ENCODE measurements at regions not wholly inside any gene's neighbourhood (a gene's known extent, or its start where the extent isn't known, plus 50 kb on each side); places are given as distances from the start of the nearest gene placed in this dataset.

DNA sequence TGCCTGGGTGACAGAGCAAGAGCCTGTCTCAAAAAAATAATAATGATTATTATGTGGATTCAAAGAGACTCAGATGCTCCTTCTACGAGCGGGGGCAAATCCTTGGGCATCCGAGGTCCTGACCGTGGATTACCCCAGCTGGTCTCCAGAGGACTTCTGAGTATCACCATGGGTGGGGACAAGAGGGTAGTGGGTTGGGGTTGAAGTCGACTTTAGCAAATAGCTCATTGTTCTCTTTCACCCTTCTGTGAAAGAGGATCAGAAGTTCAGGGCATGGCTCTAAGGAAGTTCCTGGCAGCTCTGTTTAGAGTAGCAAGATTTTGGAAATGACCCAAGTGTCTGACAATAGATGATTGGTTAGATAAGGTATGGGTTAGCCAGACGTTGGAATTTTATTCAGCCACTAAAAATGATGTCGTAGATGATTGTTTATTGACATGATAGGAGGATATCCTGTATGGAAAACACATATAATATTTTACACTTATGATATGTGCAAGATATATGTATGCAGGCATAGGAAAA is 59.0 kb upstream of the SPRED2 start:
- H3K9me3 ChIP-seq, result no peaks in the 10 kb centered on the region
- H3K4me3 ChIP-seq, result no peak overlapping the region
- no peaks in the 10 kb centered on the region for H3K27me3 ChIP-seq
- no peaks in the 10 kb centered on the region for H3K36me3 ChIP-seq
- DNase-seq, result peak; percentile 3

DNA sequence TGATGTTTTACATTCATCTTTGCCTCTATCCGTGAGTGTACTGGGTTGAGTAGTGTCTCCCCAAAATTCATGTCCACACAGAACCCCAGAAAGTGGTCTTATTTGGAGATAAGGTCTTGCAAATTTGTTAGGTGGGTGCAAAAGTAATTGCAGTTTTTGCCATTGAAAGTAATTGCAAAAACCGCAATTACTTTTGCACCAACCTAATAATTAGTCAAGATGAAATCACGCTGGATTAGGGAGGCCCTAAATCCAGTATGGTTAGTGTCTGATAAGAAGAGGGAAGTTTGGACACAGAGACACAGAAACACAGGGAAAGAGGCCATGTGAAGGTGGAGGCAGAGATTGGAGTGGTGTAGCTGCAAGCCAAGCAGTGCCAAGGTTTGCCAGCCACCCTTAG is 57.8 kb upstream of the SPRED2 start:
- no peak for DNase-seq
- Histone ChIP-seq H3K36me3 (no peaks in the 10 kb centered on the region), H3K27me3 (no peaks in the 10 kb centered on the region), H3K4me3 (no peak overlapping the region), H3K9me3 (no peaks in the 10 kb centered on the region)

DNA sequence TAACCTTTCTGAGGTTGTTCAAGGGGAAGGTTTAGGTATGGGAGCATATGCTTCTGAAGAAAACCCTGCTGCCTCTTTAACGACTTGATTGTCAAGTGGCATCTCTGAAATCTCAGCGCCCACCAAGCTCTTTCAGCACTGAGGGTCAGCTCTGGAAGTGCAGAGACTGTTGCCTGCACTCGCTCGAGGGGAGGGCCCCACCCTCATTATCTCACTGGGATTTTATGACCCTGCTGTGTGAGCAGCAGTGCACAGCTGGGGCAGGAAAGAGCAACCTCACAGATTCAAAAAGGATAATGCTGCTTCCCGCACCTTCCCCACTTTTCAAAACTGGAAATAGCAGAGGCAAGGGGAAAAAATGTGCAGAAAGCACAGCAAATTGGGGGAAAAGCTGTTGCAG is 56.9 kb upstream of the SPRED2 start:
- no peaks in the 10 kb centered on the region for H3K36me3 ChIP-seq
- H3K4me3 ChIP-seq, result no peak overlapping the region
- H3K9me3 ChIP-seq, result no peaks in the 10 kb centered on the region
- no peak for DNase-seq
- H3K27me3 ChIP-seq, result no peaks in the 10 kb centered on the region

DNA sequence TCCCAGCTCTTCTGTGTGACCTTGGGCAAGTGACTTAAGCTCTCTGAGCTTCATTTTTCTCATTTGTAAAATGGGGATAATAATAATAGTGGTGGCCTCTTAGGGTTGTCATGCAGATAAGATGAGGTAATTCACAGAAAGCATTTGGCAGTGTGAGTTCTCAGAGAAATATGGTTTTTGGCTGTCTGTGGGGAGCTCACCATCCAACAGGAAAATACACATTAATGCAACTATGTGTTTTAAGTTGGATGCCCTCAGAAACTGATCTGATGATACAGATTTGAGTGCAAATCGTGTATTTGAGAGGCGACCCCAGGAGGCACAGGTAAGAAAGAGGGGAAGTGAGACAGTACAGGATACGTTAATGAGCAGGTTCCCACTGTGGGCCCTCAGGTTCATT is 56.1 kb upstream of the SPRED2 start:
- Histone ChIP-seq H3K27me3 (no peaks in the 10 kb centered on the region), H3K9me3 (no peaks in the 10 kb centered on the region), H3K4me3 (no peak overlapping the region), H3K36me3 (no peaks in the 10 kb centered on the region)
- DNase-seq, result no peak

DNA sequence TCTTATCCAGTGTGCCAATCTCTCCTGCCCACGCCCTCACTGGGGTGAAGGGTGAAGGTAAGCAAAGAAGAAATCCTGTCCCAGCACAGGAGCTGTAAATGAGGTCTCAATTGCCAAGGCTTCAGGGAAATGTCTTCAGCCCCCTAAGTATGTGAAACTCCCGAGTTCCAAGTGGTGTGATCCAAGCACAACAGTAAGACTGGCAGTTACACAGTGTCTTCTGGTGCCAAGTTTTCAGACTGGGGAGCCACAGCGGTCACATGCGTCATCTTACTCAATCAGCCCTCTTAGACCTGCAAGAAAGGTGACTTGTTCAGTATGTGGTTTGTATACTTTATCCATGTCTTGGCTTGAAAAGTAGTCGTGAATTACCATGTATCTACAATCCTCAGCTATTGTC is 55.0 kb upstream of the SPRED2 start:
- Histone ChIP-seq H3K36me3 (no peaks in the 10 kb centered on the region), H3K4me3 (no peak overlapping the region), H3K9me3 (no peaks in the 10 kb centered on the region), H3K27me3 (no peaks in the 10 kb centered on the region)
- DNase-seq, result no peak

DNA sequence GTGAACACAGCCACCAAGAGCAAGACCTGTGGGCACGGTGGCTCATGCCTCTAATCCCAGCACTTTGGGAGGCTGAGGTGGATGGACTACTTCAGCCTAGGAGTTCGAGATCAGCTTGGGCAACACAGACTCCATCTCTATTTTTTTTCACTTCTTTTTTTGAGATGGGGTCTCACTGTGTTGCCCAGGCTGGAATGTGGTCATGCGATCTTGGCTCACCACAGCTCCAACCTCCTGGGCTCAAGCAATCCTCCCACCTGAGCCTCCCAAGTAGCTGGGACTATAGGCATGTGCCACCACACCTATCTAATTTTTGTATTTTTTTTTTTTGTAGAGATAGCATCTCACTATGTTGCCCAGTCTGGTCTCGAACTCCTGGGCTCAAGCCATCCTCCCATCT is 54.4 kb upstream of the SPRED2 start:
- no peak for DNase-seq
- Histone ChIP-seq H3K27me3 (no peaks in the 10 kb centered on the region), H3K9me3 (no peaks in the 10 kb centered on the region), H3K36me3 (no peaks in the 10 kb centered on the region), H3K4me3 (no peak overlapping the region)

DNA sequence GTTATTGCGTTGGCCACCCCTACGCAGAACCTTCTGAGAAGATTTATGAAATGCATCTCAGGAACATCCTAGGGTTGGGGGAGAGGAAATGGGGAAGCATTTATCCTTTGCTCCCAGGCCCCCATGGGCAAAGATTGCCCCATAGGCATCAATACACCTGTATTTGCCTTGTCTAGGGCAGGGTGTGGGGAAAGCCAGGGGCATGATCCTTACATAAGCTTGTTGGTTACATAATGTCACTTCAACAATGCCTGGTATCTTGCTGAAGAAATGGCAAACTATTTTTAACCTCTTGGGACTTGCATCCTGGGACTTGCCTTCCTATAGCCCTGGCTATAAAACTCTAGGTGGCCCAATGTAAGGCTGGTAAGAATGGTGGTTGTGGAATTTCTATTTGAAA is 53.9 kb upstream of the SPRED2 start:
- no peak for DNase-seq
- no peaks in the 10 kb centered on the region for H3K9me3 ChIP-seq
- H3K27me3 ChIP-seq, result no peaks in the 10 kb centered on the region
- no peaks in the 10 kb centered on the region for H3K36me3 ChIP-seq
- H3K4me3 ChIP-seq, result no peak overlapping the region

DNA sequence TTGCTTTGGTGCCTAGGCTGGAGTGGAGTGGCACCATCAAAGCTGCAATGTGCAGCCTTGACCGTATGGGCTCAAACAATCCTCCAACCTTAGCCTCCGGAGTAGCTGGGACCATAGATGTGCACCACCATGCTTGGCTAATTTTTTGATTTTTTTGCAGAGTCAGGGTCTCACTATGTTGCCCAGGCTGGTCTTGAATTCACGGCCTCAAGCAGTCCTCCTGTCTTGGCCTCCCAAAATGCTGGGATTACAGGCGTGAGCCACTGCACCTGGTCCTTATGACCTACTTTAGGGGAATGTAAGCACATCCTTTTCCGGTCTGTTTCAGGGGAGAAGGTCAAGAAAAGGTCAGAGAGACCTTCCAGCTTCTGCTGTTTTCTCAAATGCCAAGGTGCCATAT is 53.4 kb upstream of the SPRED2 start:
- Histone ChIP-seq H3K36me3 (no peaks in the 10 kb centered on the region), H3K4me3 (no peak overlapping the region), H3K9me3 (no peaks in the 10 kb centered on the region), H3K27me3 (no peaks in the 10 kb centered on the region)
- no peak for DNase-seq

DNA sequence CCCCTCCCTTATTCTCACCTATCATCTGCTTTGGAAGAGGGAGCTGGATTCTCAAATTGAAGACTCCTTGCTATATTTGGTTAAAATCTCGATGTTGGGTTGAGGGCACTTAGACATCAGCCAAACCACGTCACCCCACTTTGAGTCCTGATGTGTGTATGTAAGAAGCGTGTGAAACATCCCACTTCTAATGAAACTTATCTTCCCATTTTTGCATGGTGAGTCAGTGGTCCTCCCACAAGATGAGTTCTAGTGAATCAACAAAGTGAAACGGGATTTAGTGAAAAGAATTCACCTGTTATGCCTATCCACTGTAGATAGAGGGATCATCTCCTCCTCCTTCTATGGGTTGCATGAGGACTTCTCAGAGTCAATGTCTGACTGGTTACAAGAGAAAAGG is 51.4 kb upstream of the SPRED2 start:
- Histone ChIP-seq H3K4me3 (no peak overlapping the region), H3K27me3 (no peaks in the 10 kb centered on the region), H3K36me3 (no peaks in the 10 kb centered on the region), H3K9me3 (no peaks in the 10 kb centered on the region)
- DNase-seq, result no peak

DNA sequence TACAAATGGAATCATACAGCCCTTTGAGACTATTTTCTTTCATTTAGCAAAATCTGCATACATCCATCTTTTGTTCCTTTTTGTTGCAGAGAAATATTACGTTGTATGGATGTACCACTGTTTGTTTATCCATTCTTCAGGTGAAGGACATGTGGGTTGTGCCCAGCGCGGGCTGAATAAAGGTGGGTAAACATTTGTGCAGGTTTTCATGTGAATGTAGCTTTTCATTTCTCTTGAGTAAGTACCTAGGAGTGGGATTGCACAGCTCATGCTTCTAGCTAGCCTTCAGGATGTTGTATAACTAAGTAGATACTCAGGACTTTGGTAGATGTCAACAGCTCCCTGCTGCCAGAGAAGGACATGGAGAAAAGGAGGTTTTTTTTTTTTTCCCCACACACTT is 50.6 kb upstream of the SPRED2 start:
- DNase-seq, result no peak
- no peaks in the 10 kb centered on the region for H3K36me3 ChIP-seq
- H3K27me3 ChIP-seq, result no peaks in the 10 kb centered on the region
- H3K9me3 ChIP-seq, result no peaks in the 10 kb centered on the region
- no peak overlapping the region for H3K4me3 ChIP-seq
